Fibroblast of peridontal ligament (primary cell): ENCODE measurements at regions not wholly inside any gene's neighbourhood (a gene's known extent, or its start where the extent isn't known, plus 50 kb on each side); places are given as distances from the start of the nearest gene placed in this dataset.
"Not testable (repeated sequence)": the region's sequence is repeated elsewhere in the genome, so short reads cannot be mapped to it uniquely, and the experiment has no call there.

ENCODE experiments used
- DNase-seq: peaks from one replicate; pipeline ENCODE4 v3.0.0-alpha.2; 2010; ENCODE audit errors: extremely low read depth

DNA sequence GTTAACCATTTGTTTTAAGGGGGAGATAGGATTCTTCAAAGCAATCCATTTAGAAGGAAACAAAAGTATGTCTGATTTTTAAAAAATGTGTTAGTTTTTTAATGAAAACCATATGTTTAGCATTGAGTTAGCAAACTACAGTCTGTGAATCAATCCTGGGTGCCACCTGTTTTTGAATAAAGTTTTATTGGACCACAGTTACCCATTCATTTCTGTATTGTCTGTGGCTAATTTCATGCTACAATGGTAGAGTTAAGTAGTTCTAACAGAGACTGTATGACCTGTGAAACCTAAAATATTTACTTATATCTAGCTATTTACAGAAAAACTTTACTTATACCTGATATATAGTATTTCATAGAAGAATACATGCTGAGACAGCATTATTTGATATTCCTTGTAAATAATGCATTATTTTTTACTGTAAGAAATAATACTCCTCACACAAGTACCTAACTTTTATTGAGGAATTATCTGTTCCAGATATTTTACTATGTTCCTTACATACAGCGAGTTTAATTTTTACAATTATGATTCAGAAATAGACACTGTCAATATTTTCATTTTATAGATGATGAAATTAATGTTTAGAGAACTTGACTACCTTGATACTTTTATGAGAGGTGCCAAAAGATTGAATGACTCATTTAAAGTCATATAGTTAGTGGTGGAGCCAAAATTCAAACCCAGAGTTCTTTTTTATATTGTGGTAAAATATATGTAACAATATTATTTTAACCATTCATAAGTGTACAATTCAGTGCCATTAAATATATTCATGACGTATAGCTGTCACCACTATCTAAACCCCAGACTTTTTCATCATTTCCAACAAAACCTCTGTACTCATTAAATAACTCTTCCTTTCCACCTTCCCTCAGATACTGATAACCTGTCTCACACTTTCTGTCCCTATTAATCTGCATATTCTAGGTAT is 122.0 kb downstream of the GLUD2 start:
- no peak for DNase-seq

DNA sequence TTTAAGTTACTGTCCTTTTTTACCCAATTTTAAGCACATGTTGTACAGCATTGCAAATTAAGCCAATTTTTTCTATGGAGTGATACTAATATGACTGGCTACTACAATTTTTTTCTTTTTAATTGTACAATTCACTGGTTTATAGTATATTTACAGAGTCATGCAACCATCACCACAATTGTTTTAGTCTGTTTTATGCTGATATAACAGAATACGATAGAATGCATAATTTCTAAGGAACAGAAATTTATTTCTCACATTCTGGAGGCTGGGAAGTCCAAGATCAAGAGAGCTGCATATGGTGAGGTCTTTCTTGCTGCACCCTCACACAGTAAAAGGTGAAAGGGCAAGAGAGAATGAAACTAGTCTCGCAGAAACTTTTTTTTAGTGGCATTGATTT is 125.3 kb downstream of the GLUD2 start:
- DNase-seq = no peak

DNA sequence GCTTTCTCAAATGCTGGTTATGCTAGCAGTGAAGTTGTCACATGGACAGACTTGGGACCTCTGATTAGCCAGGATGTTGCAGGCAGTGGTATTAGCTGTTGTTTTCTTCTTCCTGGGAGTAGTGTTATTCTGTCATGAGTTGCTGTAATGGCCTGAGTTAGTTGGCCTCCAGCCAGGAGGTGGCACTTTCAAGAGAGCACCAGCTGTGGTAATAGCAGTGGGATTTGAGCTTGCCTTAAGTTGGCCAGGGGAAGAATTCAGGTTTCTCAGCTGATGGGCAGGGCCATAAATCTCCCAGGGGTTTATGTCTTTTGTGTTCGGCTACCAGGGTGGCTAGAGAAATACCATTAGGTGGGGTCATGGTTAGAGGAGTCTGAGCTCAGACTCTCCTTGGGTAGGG is 132.6 kb downstream of the GLUD2 start:
- no peak for DNase-seq

DNA sequence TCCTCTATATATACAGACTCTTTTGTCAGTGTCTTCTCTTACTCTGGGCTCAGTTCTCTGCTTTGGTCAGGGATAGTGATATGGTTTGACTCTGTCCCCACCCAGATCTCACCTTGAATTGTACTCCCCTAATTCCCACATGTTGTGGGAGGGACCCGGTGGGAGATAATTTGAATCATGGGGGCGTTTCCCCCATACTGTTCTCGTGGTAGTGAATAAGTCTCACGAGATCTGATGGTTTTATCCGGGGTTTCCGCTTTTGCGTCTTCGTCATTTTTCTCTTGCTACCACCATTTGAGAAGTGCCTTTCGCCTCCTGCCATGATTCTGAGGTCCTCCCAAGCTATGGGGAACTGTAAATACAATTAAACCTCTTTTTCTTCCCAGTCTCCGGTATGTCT is 144.4 kb downstream of the GLUD2 start:
- no peak for DNase-seq

DNA sequence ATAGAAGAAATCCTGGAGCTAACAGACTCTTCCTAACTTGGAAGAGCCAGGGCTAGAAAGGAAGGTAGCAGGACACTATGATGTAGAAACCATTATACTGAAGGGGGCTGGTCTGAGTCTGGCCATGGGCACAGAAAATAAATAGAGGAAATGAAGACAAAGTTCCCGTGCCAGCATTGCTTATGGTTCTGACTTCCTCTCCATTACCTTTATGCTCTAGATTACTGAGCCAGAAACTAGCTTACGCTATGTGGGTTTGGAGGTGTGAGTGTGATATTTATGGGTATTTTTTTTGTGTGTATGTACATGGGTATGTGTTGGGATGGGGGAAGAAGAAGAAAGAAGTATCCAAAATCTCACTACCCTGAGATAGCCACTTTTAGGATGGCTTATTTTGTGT is 148.3 kb downstream of the GLUD2 start:
- no peak for DNase-seq

DNA sequence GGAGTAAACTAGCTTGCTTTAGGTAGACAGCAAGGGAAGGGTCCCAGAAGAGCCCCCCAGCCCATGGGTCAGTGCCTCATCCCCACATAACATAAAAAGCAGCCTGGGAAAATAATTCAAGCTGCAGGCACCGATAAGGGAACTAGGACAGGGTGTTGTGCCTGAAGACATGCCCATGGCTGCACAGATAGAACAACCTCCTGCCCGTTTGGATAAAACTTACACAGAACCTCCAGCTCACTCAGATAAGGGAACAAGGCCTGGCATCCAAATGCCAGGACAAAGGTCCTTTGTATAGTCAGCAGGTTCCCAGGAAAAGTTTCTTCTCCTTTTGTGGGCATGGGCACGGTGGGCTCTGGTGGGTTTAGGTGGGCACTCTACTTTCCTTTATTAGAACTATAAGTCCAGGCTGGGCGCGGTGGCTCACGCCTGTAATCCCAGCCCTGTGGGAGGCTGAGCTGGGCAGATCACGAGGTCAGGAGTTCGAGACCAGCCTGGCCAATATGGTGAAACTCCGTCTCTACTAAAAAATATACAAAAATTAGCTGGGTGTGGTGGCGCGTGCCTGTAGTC is 149.5 kb downstream of the GLUD2 start:
- DNase-seq = not testable (repeated sequence)

DNA sequence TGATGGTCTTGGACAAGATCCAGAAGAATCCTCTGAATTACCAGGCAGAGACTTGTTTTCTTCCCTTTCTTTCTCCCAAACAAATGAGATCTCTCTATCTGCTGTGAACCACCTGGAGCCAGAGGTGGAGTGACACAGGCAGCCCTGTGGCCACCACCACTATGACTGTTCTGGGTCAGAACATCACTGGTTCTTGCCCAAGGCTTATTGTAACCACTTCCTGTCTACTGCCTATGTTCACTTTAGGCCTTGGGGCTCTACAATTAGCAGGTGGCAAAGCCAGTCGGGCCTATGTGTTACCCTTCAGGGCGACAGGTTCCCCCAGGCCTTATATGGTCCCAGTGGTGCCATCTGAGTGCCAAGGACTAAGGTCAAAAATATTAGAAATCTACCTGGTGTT is 161.2 kb downstream of the GLUD2 start:
- DNase-seq = no peak

DNA sequence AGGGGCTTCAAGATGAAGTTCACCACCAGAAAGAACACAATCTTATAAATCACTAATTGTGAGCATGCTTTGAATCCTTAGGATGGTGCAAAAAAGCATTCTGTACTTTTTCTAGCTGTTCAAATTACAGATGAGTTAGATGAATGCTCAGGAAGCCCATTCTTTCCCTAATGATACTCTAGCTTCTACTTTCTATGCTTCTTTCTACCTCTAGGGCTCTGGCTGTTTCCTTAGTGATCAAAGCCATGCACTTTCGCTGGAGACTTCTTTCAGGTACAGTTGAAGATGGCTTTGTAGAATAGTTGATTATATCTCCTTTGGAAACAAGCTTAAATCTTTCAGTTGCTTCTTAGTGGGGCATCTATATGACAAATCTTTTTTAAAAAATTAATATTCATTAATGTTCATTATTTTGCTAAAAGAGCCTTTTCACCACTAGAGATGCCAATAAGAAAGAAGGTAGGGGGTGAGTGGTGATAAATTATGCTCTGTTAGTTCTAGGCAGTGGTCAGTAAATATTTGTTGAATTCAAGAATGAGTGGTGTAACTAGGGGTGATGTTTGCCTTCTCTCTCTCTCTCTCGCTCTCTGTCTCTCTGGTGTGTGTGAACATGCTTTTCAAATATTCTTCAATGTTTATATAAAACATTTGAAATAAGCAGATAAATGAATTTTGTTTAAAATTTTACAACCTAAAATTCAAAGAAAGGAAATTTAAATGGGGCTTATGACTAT is 169.4 kb downstream of the GLUD2 start:
- no peak for DNase-seq

DNA sequence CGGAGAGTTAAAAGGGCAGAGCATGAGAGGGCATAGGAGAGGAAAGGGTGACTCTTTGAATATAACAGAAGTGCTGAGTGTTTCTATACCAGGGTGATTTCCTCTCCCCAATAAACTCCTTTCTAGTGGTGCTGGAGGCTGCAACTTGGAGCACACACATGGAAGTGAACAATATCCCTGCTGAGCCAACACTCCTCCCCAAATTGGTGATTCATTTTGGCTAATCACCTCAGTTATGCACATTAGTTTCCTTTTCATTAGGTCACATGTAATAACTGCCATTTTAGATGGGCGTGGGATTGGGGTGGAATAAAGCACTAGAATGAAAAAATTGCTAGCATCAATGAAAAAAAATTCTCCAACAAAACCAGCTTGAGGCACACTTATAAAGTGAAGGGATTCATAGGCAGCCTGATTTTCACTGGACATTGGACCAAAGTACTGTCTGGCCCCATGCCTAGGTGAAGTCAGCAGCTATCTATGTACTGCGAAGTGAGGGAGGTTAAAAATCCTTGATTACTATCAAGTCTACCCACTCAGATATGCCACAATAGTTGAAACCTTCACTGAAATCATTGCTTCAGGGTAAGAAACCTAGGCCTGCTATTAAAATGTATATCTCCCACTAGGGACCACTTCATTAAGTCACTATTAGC is 174.0 kb downstream of the GLUD2 start:
- DNase-seq = no peak

DNA sequence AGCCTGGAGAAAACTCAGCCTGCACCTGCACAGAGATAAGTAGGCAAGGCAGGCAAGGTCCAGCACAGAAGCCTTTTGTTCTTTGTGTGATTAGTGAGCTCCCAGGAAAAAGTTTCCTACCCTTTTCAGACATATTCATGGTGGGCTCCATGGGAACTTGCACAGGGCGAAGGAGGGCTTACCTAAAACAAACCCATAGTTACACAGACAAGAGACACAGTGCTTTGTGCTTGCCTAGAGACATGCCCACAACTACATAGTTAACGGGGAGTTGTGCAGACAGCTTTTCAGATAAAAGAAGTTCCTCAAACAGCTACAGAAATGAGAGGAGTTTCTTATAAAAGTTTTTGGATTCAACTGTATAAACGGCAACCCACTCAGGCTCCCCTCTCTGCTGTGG is 180.5 kb downstream of the GLUD2 start:
- no peak for DNase-seq

DNA sequence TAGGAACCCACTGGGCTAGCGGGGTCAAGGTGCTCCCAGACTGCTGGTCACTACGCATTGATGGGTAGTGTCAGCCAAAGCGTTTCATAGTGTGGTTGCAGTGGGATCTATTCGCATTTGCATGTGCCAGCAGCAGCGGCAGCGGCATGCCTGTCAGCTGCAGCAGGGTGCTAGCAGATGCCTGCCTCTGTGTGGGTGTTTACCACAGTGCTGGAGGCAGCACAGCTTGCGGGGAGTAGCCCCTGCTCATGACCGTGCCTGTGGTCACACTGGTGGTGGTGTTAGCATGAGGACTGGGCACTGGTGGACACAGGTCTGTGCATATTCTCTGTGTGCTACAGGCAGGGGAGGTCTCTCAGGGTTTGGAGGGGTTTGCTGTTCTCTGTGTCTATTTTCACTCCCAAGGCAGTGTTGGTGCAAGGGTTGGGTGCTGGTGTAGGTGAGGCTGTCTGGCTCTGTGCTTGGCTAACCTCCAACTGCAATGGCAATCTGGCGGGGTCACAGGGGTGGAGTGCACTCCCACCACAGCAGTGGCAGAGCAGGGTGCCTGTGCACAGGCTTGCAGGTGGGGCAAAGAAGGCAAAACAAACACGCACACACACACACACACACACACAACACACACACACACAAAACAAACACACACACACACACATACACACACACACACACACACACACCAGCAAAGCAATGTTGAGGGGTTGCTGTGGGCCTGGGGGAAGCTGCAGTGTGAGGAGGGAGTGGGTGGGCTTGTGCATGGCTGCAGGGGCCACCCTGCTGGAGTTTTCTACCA is 184.4 kb downstream of the GLUD2 start:
- DNase-seq = no peak

DNA sequence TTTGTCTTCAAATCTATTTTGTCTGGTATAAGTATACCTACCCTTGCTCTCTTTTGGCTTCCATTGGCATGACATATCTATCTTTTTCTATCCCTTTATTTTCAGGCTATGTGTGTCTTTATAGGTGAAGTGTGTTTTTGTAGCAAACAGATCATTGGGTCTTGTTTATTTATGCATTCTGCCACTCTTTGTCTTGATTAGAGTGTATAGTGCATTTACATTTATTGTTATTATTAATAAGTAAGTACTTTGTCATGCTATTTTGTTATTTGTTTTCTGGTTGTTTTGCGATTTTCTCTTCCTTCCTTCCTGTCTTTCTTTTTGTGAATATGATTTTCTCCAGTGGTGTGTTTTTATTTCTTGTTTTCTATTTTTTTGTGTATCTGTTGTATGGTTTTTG is 188.6 kb downstream of the GLUD2 start:
- DNase-seq = no peak

DNA sequence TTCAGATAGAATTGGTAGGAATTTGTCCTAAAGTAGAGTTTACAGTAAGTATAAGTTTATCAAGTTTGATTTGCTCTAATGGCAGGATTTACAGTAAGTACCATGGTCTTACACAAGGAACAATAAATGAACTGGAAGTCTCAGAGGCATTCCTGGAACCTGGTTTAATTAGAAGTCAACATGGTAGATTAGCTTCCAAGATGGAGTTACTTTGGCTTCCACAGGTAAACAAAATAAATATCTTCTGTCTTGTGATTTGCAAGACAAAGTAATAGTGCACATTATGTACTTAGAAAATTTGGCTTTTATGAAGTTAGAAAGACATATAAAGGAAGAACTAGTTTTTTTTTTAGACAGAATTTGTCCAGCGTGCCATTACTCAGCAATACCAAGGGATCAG is 190.7 kb downstream of the GLUD2 start:
- DNase-seq = no peak

DNA sequence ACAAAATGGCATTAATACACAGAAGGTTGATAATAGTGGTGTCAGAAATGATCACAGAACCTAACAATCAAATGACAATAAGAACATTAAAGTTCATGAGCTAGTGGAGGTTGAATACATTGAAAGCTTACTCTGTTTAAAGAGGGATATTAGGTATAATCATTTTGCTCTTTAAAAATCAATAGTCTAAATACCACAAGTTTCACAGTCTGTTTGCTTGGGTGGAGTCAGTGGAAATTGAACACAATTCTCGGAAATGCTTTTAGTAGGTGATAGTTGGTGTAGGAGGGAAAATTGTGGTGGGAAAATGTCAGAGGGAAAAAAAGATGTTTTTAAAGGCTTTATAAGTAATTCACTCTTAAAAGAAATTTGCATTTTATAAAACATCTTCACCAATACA is 197.1 kb downstream of the GLUD2 start:
- no peak for DNase-seq

DNA sequence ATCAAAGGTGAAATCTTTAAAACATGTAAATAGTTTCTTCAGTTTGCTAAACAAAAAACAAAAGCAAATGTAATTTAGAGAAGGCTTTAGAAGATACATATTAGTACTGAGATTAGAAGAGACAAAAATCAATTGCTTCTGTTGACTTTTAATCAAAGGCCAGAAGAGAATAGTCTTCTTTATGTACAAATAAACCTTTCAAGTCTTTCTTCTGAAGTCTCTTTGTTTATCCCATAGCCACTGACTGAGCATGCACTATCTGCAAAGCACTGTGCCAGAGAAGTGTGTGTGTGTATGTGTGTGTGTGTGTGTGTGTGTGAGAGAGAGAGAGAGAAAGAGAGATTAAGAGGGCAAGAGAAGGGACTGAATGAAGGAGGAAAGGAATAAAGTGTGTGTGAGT is 198.4 kb downstream of the GLUD2 start:
- DNase-seq = no peak

DNA sequence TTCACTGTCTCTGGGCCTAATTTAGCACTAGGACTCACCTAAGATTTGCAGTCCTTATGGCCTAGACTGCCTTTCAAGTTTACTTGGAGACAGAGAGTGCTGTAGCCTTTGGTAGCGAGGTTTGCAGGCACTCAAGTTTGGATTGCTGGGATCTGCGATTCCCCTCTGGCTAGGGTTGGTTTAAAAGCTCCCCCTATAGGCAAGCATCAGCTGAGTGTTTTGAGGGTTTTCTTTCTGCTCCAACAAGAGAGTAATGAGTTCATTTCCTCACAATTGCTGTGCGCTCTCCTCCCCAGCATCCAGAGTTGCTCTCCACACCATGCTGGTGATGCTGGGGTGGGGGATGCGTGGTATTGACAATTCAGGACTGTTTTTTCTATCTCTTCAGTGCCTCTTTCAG is 206.9 kb downstream of the GLUD2 start:
- DNase-seq = no peak

DNA sequence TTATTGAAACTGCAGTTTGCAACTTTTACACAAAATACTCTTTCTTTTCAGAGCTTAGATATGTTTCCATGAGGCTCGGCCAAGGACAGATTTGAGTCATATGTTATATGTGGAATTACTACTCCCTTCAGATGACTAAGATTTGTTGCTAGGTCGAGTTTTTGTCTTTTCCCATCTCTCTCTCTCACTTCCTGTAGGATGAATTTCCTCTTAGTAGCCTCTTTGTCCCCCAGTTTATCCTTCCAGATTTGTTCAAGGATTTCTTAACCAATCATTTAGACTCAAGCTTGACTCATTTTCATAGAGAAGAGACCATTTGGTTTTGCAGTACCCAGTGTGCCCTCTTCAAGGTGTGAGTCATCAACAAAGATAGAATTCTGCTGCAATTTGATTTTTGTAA is 209.2 kb downstream of the GLUD2 start:
- DNase-seq = no peak

DNA sequence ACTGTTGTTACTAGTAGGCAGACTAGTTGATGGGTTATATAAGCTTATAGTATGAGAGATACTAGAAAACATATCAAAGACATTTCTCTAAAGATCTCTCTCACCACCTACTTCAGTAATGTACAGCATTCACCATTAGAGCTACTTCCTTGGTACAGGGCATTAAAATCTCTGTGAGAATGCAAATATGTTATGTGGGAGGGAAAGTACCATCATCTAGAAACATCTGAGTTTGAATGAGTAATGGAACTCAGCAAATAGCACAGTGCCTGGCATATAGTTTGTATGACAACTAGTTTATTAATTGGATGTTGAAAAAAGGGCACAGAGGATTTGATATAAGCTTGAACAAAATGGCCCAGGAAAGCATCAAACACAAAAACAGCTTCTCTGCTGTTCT is 211.1 kb downstream of the GLUD2 start:
- no peak for DNase-seq

DNA sequence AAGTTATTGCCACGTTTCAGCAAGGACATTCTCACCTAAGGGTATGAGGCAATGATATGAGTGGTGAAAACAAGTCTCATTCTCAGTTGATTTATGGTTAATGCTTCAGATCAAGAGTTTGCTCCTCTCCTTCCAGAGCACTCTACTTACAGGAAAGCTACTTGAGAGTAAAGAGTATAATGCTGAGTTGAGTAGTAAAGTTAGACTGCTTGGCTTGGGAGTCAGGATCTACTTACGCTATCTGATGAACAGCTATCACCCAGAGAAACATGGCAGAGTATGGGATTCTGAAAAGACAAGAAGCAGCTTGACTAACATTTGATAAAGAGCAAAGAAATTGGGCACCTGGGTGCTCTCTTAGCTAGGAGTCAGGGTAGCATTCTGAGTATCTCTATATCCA is 211.8 kb downstream of the GLUD2 start:
- no peak for DNase-seq

DNA sequence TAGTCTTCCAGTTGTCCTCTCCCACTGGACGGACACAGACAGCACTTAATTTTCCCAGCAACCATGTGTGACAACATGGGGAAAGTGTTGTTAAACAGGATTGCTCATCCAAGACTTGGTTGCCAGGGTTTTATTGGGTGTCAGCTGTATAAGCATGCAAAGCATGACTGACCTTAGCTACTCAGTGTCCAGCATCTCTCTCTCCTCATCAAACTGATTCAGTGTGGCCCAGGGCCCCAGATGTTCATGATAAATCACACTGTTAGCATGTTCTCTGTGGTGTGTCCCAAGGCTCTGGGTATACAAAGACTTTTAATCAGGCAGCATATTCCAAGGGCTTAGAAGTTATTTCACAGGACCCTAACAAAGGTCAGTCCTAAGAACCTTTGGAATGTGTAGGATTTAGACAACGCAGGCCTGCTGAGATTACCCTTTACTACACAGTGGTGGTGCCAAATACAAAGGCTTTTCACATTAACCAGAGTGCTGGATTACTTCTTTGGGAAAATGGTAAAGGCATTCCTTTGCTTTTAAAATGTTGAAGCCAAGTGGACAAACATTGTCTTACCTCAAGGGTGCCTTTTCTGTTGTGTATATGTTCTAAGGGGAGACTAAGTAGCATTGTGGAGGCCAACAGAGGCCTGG is 213.3 kb downstream of the GLUD2 start:
- DNase-seq = no peak

DNA sequence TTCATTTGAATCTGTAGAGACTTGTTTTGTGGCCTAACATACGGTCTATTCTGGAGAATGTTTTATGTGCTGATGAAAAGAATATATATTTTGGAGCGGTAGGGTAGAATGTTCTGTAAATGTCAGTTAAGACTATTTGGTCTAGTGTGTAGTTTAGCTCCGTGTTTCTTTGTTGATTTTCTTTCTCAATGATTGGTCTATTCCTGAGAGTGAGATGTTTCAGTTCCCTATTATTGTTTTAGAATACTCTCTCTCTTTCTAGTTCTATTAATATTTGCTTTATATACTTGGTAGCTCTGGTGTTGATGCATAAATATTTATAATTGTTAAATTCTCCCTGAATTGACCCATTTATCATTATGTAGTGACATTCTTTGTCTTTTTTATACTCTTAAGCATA is 236.5 kb downstream of the GLUD2 start:
- no peak for DNase-seq
